Tibial artery (tissue), 4 donors: ENCODE measurements at regions not wholly inside any gene's neighbourhood (a gene's known extent, or its start where the extent isn't known, plus 50 kb on each side); places are given as distances from the start of the nearest gene placed in this dataset.

Experiments used
- DNase-seq, 2 donors: peaks; one replicate each; pipeline ENCODE4 v3.0.0-alpha.2; 2019
- H3K27ac ChIP-seq, 2 donors: fragments of 200-600 bp; sonication (generic) in 1 of 2; 1 replicate in 1 of 2; 2 replicates in 1 of 2; pipeline ENCODE4 v1.5.1; 2018 to 2019; ENCODE audit warnings: mild to moderate bottlenecking in 1 of 2
- H3K27me3 ChIP-seq, 2 donors: fragments of 200-600 bp; sonication (generic) in 1 of 2; one replicate each; pipeline versions ENCODE4 v1.5.1 to v1.6.0; 2016 to 2019
- H3K36me3 ChIP-seq, 3 donors: fragments of 200-600 bp; sonication (generic) in 2 of 3; one replicate each; pipeline ENCODE4 v1.5.1; 2016 to 2019; ENCODE audit warnings: mild to moderate bottlenecking in 2 of 3
- H3K4me1 ChIP-seq, 4 donors: fragments of 200-600 bp; sonication (generic) in 2 of 4; 1 replicate in 3 of 4; 2 replicates in 1 of 4; pipeline ENCODE4 v1.5.1; 2016 to 2019
- H3K4me3 ChIP-seq, 2 donors: fragments of 200-600 bp; sonication (generic) in 1 of 2; 1 replicate in 1 of 2; 2 replicates in 1 of 2; pipeline ENCODE4 v1.5.1; 2018 to 2019; ENCODE audit warnings: mild to moderate bottlenecking in 2 of 2
- H3K9me3 ChIP-seq, 3 donors: fragments of 200-600 bp; sonication (generic) in 1 of 3; one replicate each; pipeline ENCODE4 v1.5.1; 2016 to 2019
- CTCF ChIP-seq, 2 experiments: fragments of 200-600 bp in 1 of 2; fragments of 450-650 bp in 1 of 2; IDR thresholded peaks; one replicate each; pipeline ENCODE4 v1.5.1; 2017 to 2019; ENCODE audit warnings: antibody characterized with exemption in 2 of 2, mild to moderate bottlenecking in 1 of 2, moderate library complexity in 1 of 2
- intact Hi-C: fragments of 100-400 bp; cut with DNase I; formaldehyde crosslinking; loops from one replicate; pipeline ENCODE4 v1.15.0; 2023; ENCODE audit warnings: low total_unique reads

- Histone ChIP-seq H3K4me3 (no peak overlapping the region), H3K27ac (no peak overlapping the region), H3K9me3 (peaks cover 0 to 3% (median 3%) of the 10 kb centered on the region in 3 donors), H3K4me1 (no peaks in the 10 kb centered on the region), H3K27me3 (no peaks in the 10 kb centered on the region), H3K36me3 (no peaks in the 10 kb centered on the region)
- no peak for TF ChIP-seq CTCF (IDR thresholded peaks at IDR 0.05)
- intact Hi-C loops, result no loop called here
- DNase-seq, result no peak
Measured at GRCh38 chr2:15874321-15874720, 66.0 kb upstream of the MYCN start.

GRCh38 chr2:15874854-15875804 is 65.2 kb upstream of the MYCN start:
- no peak for TF ChIP-seq CTCF (IDR thresholded peaks at IDR 0.05)
- no peaks in the 10 kb centered on the region for H3K27me3 ChIP-seq
- no peak overlapping the region for H3K4me3 ChIP-seq
- H3K27ac ChIP-seq, result no peak overlapping the region
- intact Hi-C loops, result no loop called here
- DNase-seq, result no peak
- no peaks in the 10 kb centered on the region for H3K4me1 ChIP-seq
- peaks cover 0 to 3% (median 3%) of the 10 kb centered on the region in 3 donors for H3K9me3 ChIP-seq
- no peaks in the 10 kb centered on the region for H3K36me3 ChIP-seq

GRCh38 chr2:15875969-15876705 is 64.2 kb upstream of the MYCN start:
- DNase-seq, result no peak
- TF ChIP-seq CTCF (IDR thresholded peaks at IDR 0.05), result no peak
- Histone ChIP-seq H3K4me1 (no peaks in the 10 kb centered on the region), H3K27ac (no peak overlapping the region), H3K9me3 (peaks cover 0 to 3% (median 3%) of the 10 kb centered on the region in 3 donors), H3K36me3 (no peaks in the 10 kb centered on the region), H3K27me3 (no peaks in the 10 kb centered on the region), H3K4me3 (no peak overlapping the region)
- intact Hi-C loops, result no loop called here

GRCh38 chr2:15880226-15881119 is 59.9 kb upstream of the MYCN start:
- H3K4me1 ChIP-seq, result no peaks in the 10 kb centered on the region
- intact Hi-C loops, result no loop called here
- no peak for TF ChIP-seq CTCF (IDR thresholded peaks at IDR 0.05)
- H3K9me3 ChIP-seq, result peaks cover 0 to 3% (median 3%) of the 10 kb centered on the region in 3 donors
- no peaks in the 10 kb centered on the region for H3K36me3 ChIP-seq
- no peak overlapping the region for H3K27ac ChIP-seq
- H3K27me3 ChIP-seq, result no peaks in the 10 kb centered on the region
- no peak overlapping the region for H3K4me3 ChIP-seq
- DNase-seq, result no peak

GRCh38 chr2:15881120-15881433 is 59.3 kb upstream of the MYCN start:
- intact Hi-C loops, result no loop called here
- Histone ChIP-seq H3K27ac (no peak overlapping the region), H3K27me3 (no peaks in the 10 kb centered on the region), H3K9me3 (peaks cover 0 to 3% (median 3%) of the 10 kb centered on the region in 3 donors), H3K36me3 (no peaks in the 10 kb centered on the region), H3K4me1 (no peaks in the 10 kb centered on the region), H3K4me3 (no peak overlapping the region)
- TF ChIP-seq CTCF (IDR thresholded peaks at IDR 0.05), result no peak
- no peak for DNase-seq
